ENCODE measurements at regions not wholly inside any gene's neighbourhood (a gene's known extent, or its start where the extent isn't known, plus 50 kb on each side); places are given as distances from the start of the nearest gene placed in this dataset.
"Not testable (repeated sequence)": the region's sequence is repeated elsewhere in the genome, so short reads cannot be mapped to it uniquely, and the experiment has no call there.

GRCh38 chr14:56351861-56352260 lies 227.7 kb upstream of the TMEM260 start:
- no peak for DNase-seq

- no peak for DNase-seq
Observed at GRCh38 chr14:56352999-56353398, 226.6 kb upstream of the TMEM260 start.

- DNase-seq, result no peak
Observed at GRCh38 chr14:56357428-56357827, 222.2 kb upstream of the TMEM260 start.

GRCh38 chr14:56358275-56358674 lies 221.3 kb upstream of the TMEM260 start:
- no peak for DNase-seq

- peak; percentile 66 for DNase-seq
Observed at GRCh38 chr14:56358851-56359614, 220.6 kb upstream of the TMEM260 start.

GRCh38 chr14:56365663-56366062 lies 213.9 kb upstream of the TMEM260 start:
- not testable (repeated sequence) for DNase-seq

GRCh38 chr14:56367416-56367815 lies 212.2 kb upstream of the TMEM260 start:
- no peak for DNase-seq

GRCh38 chr14:56371737-56372136 lies 207.9 kb upstream of the TMEM260 start:
- DNase-seq, result no peak

GRCh38 chr14:56374421-56374820 lies 205.2 kb upstream of the TMEM260 start:
- no peak for DNase-seq

- DNase-seq, result no peak
Observed at GRCh38 chr14:56378046-56378445, 201.6 kb upstream of the TMEM260 start.

- no peak for DNase-seq
Observed at GRCh38 chr14:56378475-56378877, 201.1 kb upstream of the TMEM260 start.

GRCh38 chr14:56379956-56380355 lies 199.6 kb upstream of the TMEM260 start:
- DNase-seq, result no peak

GRCh38 chr14:56386024-56386423 lies 193.6 kb upstream of the TMEM260 start:
- no peak for DNase-seq

- no peak for DNase-seq
Observed at GRCh38 chr14:56390859-56391258, 188.7 kb upstream of the TMEM260 start.

GRCh38 chr14:56394826-56395530 lies 184.6 kb upstream of the TMEM260 start:
- no peak for DNase-seq

GRCh38 chr14:56400109-56400825 lies 179.3 kb upstream of the TMEM260 start:
- DNase-seq, result no peak

GRCh38 chr14:56412468-56413434 lies 166.8 kb upstream of the TMEM260 start:
- no peak for DNase-seq

GRCh38 chr14:56413721-56414120 lies 165.9 kb upstream of the TMEM260 start:
- DNase-seq, result no peak

- DNase-seq, result no peak
Observed at GRCh38 chr14:56414236-56414635, 165.4 kb upstream of the TMEM260 start.

GRCh38 chr14:56416213-56416612 lies 163.4 kb upstream of the TMEM260 start:
- DNase-seq, result no peak

GRCh38 chr14:56417173-56417572 lies 162.4 kb upstream of the TMEM260 start:
- no peak for DNase-seq

GRCh38 chr14:56419750-56420149 lies 159.8 kb upstream of the TMEM260 start:
- DNase-seq, result no peak

- DNase-seq, result no peak
Observed at GRCh38 chr14:56422221-56422620, 157.4 kb upstream of the TMEM260 start.

All from hematopoietic multipotent progenitor cell treated with erythropoietin and hydrocortisone succinate and interleukin-3 and kit ligand, for 8 days (in vitro differentiated cells).